Hepatocyte (in vitro differentiated cells): ENCODE measurements at regions not wholly inside any gene's neighbourhood (a gene's known extent, or its start where the extent isn't known, plus 50 kb on each side); places are given as distances from the start of the nearest gene placed in this dataset.

Experiments
- DNase-seq: peaks from one replicate; pipeline ENCODE4 v3.0.0-alpha.2; 2016; ENCODE audit warnings: low spot score
- H2AFZ ChIP-seq: fragments of 200-600 bp; sonication (generic); 2 replicates; pipeline ENCODE4 v1.6.0; 2016; ENCODE audit warnings: antibody characterized with exemption, mild to moderate bottlenecking
- H3K27ac ChIP-seq: fragments of 200-600 bp; sonication (generic); 2 replicates; pipeline ENCODE4 v1.5.1; 2016; ENCODE audit warnings: mild to moderate bottlenecking
- H3K27me3 ChIP-seq: fragments of 200-600 bp; sonication (generic); 2 replicates; pipeline ENCODE4 v1.6.1; 2016
- H3K36me3 ChIP-seq: fragments of 200-600 bp; sonication (generic); replicated peaks from 2 replicates; pipeline ENCODE4 v1.5.1; 2016; ENCODE audit warnings: low read depth; ENCODE audit not compliant: insufficient read depth
- H3K4me1 ChIP-seq: fragments of 200-600 bp; sonication (generic); 2 replicates; pipeline ENCODE4 v1.5.1; 2016; ENCODE audit warnings: mild to moderate bottlenecking, moderate library complexity; ENCODE audit not compliant: insufficient read depth
- H3K4me2 ChIP-seq: fragments of 200-600 bp; sonication (generic); 2 replicates; pipeline ENCODE4 v1.6.0; 2016
- H3K4me3 ChIP-seq: fragments of 200-600 bp; sonication (generic); 2 replicates; pipeline ENCODE4 v1.5.1; 2016; ENCODE audit warnings: mild to moderate bottlenecking
- H3K79me2 ChIP-seq: fragments of 200-600 bp; sonication (generic); 2 replicates; pipeline ENCODE4 v1.6.0; 2017; ENCODE audit warnings: mild to moderate bottlenecking
- H3K9me2 ChIP-seq: fragments of 200-600 bp; sonication (generic); replicated peaks from 2 replicates; pipeline ENCODE4 v1.6.0; 2017; ENCODE audit warnings: mild to moderate bottlenecking; ENCODE audit not compliant: insufficient read depth
- H3K9me3 ChIP-seq: fragments of 200-600 bp; sonication (generic); 2 replicates; pipeline ENCODE4 v1.5.1; 2016; ENCODE audit warnings: low read depth, mild to moderate bottlenecking
- H4K20me1 ChIP-seq: fragments of 200-600 bp; sonication (generic); 2 replicates; pipeline ENCODE4 v1.6.0; 2016; ENCODE audit warnings: mild to moderate bottlenecking; ENCODE audit not compliant: insufficient read depth, poor library complexity, severe bottlenecking
- EZH2 ChIP-seq: fragments of 200-600 bp; sonication (generic); IDR thresholded peaks from 2 replicates; pipeline ENCODE4 v1.6.1; 2016; ENCODE audit warnings: antibody characterized with exemption, mild to moderate bottlenecking, borderline replicate concordance
- EZH2phosphoT487 ChIP-seq: fragments of 200-600 bp; sonication (generic); IDR thresholded peaks from one replicate; pipeline ENCODE4 v1.6.1; 2018; ENCODE audit warnings: antibody characterized with exemption, mild to moderate bottlenecking, low read depth, moderate library complexity; ENCODE audit not compliant: unreplicated experiment, severe bottlenecking
- WGBS: methylation state at CpG from one replicate; pipeline ENCODE4 v1.1.6; 2016; ENCODE audit warnings: low lambda C conversion rate; ENCODE audit errors: missing lambda C conversion rate; 5-methylcytosine and 5-hydroxymethylcytosine counted together
- TF ChIP-seq, protein P1 (sequence below): fragments of 200-600 bp; sonication (generic); IDR thresholded peaks from 2 replicates; pipeline ENCODE4 v1.5.1; 2016; ENCODE audit warnings: antibody characterized with exemption, mild to moderate bottlenecking; ENCODE audit not compliant: poor library complexity

DNA sequence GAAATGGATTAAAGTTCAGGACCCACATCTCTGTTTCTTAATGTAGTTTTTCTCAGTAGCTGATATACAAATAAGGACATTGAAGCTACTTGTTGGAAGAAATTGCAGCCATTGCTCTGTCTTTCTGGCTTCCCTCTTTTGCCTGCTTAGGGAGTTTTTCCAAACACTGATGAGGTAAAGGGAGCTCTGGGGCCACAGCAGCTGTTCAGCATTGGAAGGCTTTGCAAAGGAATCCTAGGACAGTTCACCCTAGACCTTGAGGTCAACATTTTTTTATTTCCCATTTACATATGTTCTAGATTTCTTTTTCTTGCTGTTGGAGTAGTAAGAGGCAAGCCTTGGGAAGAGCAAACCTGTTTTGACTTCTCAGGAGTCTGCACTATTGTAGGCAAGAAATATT, 126.9 kb upstream of the PLPPR5 start:
- H3K4me1 ChIP-seq, result no peaks in the 10 kb centered on the region
- H3K27ac ChIP-seq, result no peak overlapping the region
- H2AFZ ChIP-seq, result no peak overlapping the region
- H3K36me3 ChIP-seq, result no peaks in the 10 kb centered on the region
- H3K4me3 ChIP-seq, result no peak overlapping the region
- H3K4me2 ChIP-seq, result no peak overlapping the region
- no peaks in the 10 kb centered on the region for H3K27me3 ChIP-seq
- no peak for DNase-seq
- no peaks in the 10 kb centered on the region for H4K20me1 ChIP-seq
- H3K9me3 ChIP-seq, result no peaks in the 10 kb centered on the region
- TF ChIP-seq, protein P1, sequence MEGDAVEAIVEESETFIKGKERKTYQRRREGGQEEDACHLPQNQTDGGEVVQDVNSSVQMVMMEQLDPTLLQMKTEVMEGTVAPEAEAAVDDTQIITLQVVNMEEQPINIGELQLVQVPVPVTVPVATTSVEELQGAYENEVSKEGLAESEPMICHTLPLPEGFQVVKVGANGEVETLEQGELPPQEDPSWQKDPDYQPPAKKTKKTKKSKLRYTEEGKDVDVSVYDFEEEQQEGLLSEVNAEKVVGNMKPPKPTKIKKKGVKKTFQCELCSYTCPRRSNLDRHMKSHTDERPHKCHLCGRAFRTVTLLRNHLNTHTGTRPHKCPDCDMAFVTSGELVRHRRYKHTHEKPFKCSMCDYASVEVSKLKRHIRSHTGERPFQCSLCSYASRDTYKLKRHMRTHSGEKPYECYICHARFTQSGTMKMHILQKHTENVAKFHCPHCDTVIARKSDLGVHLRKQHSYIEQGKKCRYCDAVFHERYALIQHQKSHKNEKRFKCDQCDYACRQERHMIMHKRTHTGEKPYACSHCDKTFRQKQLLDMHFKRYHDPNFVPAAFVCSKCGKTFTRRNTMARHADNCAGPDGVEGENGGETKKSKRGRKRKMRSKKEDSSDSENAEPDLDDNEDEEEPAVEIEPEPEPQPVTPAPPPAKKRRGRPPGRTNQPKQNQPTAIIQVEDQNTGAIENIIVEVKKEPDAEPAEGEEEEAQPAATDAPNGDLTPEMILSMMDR, result no peak
- TF ChIP-seq EZH2 (no peak), EZH2phosphoT487 (no peak)
- no peaks in the 10 kb centered on the region for H3K9me2 ChIP-seq
- H3K79me2 ChIP-seq, result no peaks in the 10 kb centered on the region

DNA sequence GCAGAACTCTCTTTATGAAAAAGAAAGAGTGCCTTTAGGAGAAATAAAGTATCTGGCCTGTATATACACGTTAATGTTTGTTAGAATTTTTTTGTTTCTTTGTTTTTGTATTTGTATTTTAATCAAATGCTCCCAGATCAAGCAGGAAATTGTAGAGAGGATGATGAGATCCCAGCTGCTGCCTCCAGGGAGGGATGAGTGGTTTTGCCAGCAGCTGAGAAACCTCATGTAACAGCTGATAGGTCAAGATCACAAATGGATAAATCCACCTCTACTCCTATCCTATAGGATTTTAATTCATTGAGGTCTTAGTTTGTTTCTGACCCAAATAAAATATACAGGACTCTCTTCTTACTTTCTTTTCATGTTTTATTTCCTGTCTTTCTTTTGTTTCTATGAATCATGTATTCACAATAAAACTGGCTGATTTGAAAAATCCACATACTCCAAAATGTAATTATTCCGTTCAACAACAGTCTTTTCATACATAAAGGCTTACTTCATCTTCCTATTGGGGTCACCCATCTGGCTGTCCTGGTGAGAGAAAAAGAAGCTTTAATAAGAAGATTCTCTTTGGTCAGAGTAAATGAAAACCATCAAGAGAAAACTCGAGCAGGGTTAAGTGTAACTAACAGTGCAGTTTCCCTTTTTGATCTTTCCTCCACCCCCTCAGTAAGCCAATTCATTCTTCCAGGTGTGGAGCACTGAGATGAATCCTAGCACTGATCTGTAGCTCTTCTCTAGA, 129.3 kb upstream of the PLPPR5 start:
- Histone ChIP-seq H3K36me3 (no peaks in the 10 kb centered on the region), H3K9me3 (no peaks in the 10 kb centered on the region), H3K9me2 (no peaks in the 10 kb centered on the region), H3K79me2 (no peaks in the 10 kb centered on the region), H3K27me3 (no peaks in the 10 kb centered on the region), H3K4me2 (no peak overlapping the region), H3K4me1 (no peaks in the 10 kb centered on the region), H4K20me1 (no peaks in the 10 kb centered on the region), H2AFZ (no peak overlapping the region), H3K27ac (no peak overlapping the region), H3K4me3 (no peak overlapping the region)
- TF ChIP-seq, protein P1, result no peak
- TF ChIP-seq EZH2phosphoT487, result no peak
- TF ChIP-seq EZH2, result no peak
- 67% methylated on average over 3 of the region's 3 CpGs for WGBS
- no peak for DNase-seq

DNA sequence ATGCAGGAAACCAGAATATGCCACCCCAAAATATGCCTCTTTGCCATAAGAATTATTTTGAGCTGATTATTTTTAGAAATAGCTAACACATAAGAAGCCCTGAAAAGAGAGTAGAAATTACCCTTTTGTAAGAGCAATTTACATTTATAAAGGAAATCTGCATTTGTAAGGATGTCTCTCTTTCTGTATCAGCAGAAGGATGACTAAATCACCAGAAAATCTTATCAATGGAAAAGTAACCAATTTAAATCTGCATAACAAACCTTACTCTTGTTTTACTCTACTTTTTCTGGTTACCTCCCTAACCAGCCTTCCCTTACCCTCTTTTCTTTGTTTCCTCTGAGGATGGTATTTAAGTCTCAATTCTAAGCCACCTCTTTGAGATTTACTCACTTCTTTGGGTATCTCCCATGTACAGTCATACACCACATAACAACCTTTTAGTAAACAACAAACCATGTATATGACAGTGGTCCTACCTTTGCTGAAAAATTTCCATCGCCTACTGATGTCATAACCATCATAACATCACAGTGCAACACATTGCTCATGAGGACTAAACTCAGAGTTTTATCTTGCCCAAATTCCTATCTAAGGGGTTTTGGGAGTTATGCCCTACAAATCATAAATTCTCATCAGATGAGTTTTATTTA, 126.6 kb upstream of the PLPPR4 start:
- Histone ChIP-seq H3K27ac (no peak overlapping the region), H4K20me1 (no peaks in the 10 kb centered on the region), H3K27me3 (no peaks in the 10 kb centered on the region), H2AFZ (no peak overlapping the region), H3K79me2 (no peaks in the 10 kb centered on the region), H3K4me3 (no peak overlapping the region), H3K9me3 (no peaks in the 10 kb centered on the region), H3K4me2 (no peak overlapping the region), H3K36me3 (no peaks in the 10 kb centered on the region), H3K4me1 (no peaks in the 10 kb centered on the region), H3K9me2 (no peaks in the 10 kb centered on the region)
- 93% methylated on average over 1 of the region's 1 CpG for WGBS
- TF ChIP-seq, protein P1, result no peak
- no peak for TF ChIP-seq EZH2
- TF ChIP-seq EZH2phosphoT487, result no peak
- DNase-seq, result no peak
